Calu3 (cell line): ENCODE measurements at regions not wholly inside any gene's neighbourhood (a gene's known extent, or its start where the extent isn't known, plus 50 kb on each side); places are given as distances from the start of the nearest gene placed in this dataset.
A peak's percentile ranks its signal among the peaks of the same experiment; 100 is the strongest.

Experiments
- BruUV-seq: library from RNA; stranded (reverse); fragments of 400-500 nt; replicated peaks from 2 replicates; lab custom pipeline; 2021; lab: Mats Ljungman, UMichigan
- CTCF ChIA-PET: fragments of 300-600 bp; sonication (Branson Sonifier 250); formaldehyde crosslinking; loops from one replicate; lab custom pipeline; 2022; ENCODE audit warnings: antibody characterized with exemption; lab: Charles Lee
- DNase-seq: peaks from one replicate; pipeline ENCODE4 v3.0.0; 2022
- H3K27ac Mint-ChIP-seq: one replicate; pipeline ENCODE4 v1.8.0; 2022; ENCODE audit warnings: mixed read lengths; ENCODE audit not compliant: unreplicated experiment
- H3K27me3 Mint-ChIP-seq: one replicate; pipeline ENCODE4 v1.8.0; 2022; ENCODE audit warnings: mixed read lengths; ENCODE audit not compliant: unreplicated experiment
- H3K36me3 Mint-ChIP-seq: one replicate; pipeline ENCODE4 v1.8.0; 2022; ENCODE audit warnings: mild to moderate bottlenecking, moderate library complexity, mixed read lengths; ENCODE audit not compliant: insufficient read depth, unreplicated experiment
- H3K4me1 Mint-ChIP-seq: one replicate; pipeline ENCODE4 v1.8.0; 2022; ENCODE audit warnings: mild to moderate bottlenecking, low read depth, mixed read lengths; ENCODE audit not compliant: unreplicated experiment
- H3K4me3 Mint-ChIP-seq: one replicate; pipeline ENCODE4 v1.8.0; 2022; ENCODE audit warnings: mild to moderate bottlenecking, low read depth, moderate library complexity, mixed read lengths; ENCODE audit not compliant: unreplicated experiment
- H3K9me3 Mint-ChIP-seq: one replicate; pipeline ENCODE4 v1.8.0; 2022; ENCODE audit warnings: low read depth, mixed read lengths; ENCODE audit not compliant: unreplicated experiment
- intact Hi-C: fragments of 100-400 bp; cut with micrococcal nuclease; formaldehyde crosslinking; loops from one replicate; pipeline ENCODE4 v1.10.0; 2022; ENCODE audit not compliant: unreplicated experiment
- TF ChIP-seq, protein P1 (sequence below): fragments of 200-600 bp; IDR thresholded peaks from one replicate; pipeline ENCODE4 v1.8.0; 2022; ENCODE audit warnings: antibody characterized with exemption; ENCODE audit not compliant: unreplicated experiment

DNA sequence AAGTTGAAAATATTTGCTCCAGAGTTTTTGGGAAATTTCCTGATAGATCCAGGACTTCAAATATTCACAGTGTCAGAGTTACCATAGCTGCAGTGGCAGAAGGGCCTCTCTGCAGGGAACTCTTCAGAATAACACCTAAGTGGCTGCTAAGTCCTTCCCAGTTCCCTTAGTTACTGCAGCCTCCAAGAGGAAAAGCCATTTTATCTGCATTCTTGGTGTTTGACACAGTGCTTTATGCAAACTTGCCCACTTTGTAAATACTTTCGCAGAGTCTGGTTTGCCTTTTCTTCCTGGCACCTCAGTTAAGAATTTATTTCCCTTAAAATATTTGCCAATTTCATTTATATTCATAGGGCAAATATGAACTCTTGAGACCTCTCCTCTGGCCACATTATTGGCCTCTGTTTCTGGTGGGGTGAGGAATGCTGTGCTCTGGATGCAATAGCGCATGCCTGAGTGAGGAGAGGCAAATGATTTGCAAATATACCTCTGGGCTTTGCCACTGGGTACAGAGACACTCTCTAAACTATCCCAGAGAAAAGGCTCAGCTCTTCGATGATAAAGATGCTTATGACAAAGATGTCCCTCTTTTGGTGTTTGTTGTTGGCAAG, 566.3 kb upstream of the NR3C2 start:
- Mint-ChIP-seq H3K27ac (no peak overlapping the region), H3K4me3 (no peak overlapping the region), H3K9me3 (no peaks in the 10 kb centered on the region), H3K4me1 (no peaks in the 10 kb centered on the region), H3K36me3 (no peaks in the 10 kb centered on the region), H3K27me3 (no peaks in the 10 kb centered on the region)
- CTCF ChIA-PET = no interaction called here
- peak; percentile 29 for DNase-seq
- intact Hi-C loops = no loop called here
- BruUV-seq = no TSS peak
- TF ChIP-seq, protein P1, sequence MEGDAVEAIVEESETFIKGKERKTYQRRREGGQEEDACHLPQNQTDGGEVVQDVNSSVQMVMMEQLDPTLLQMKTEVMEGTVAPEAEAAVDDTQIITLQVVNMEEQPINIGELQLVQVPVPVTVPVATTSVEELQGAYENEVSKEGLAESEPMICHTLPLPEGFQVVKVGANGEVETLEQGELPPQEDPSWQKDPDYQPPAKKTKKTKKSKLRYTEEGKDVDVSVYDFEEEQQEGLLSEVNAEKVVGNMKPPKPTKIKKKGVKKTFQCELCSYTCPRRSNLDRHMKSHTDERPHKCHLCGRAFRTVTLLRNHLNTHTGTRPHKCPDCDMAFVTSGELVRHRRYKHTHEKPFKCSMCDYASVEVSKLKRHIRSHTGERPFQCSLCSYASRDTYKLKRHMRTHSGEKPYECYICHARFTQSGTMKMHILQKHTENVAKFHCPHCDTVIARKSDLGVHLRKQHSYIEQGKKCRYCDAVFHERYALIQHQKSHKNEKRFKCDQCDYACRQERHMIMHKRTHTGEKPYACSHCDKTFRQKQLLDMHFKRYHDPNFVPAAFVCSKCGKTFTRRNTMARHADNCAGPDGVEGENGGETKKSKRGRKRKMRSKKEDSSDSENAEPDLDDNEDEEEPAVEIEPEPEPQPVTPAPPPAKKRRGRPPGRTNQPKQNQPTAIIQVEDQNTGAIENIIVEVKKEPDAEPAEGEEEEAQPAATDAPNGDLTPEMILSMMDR = no peak

DNA sequence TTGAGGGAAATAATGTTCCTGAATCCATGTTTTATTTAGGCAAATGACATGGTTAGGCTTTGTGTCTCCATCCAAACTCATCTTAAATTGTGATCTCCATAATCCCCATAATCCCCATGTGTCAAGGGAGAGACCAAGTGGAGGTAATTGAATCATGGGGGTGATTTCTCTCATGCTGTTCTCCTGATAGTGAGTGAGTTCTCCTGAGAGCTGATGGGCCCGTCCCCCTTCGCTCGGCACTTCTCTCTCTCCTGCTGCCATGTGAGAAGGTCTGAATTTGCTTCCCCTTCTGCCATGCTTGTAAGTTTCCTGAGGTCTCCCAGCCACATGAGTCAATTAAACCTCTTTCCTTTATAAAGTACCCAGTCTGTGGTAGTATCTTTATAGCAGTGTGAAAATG, 563.0 kb upstream of the NR3C2 start:
- BruUV-seq = no TSS peak
- TF ChIP-seq, protein P1 = no peak
- DNase-seq = no peak
- Mint-ChIP-seq H3K9me3 (no peaks in the 10 kb centered on the region), H3K4me3 (no peak overlapping the region), H3K27ac (no peak overlapping the region), H3K4me1 (no peaks in the 10 kb centered on the region), H3K36me3 (no peaks in the 10 kb centered on the region), H3K27me3 (no peaks in the 10 kb centered on the region)
- CTCF ChIA-PET = no interaction called here
- intact Hi-C loops = no loop called here

DNA sequence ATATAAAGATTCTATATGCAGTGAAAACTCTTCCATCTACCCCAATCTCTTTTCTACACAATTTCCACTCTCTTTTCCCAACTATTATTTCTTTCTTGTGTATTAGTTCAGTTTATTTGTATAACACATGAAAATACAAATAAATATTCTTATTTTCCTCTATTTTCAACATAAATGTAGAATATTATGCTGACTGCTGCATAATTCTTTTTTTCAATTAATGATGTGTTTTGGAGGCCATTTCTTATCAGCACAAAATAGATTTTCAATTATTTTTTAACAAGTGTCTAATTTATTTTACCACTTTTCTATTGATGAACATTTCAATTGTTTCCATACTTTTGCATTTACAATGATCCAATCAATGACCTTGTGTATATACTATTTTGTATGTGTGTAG, 557.7 kb upstream of the NR3C2 start:
- BruUV-seq = no TSS peak
- TF ChIP-seq, protein P1 = no peak
- CTCF ChIA-PET = no interaction called here
- Mint-ChIP-seq H3K27me3 (no peaks in the 10 kb centered on the region), H3K36me3 (no peaks in the 10 kb centered on the region), H3K9me3 (no peaks in the 10 kb centered on the region), H3K4me1 (no peaks in the 10 kb centered on the region), H3K4me3 (no peak overlapping the region), H3K27ac (no peak overlapping the region)
- no peak for DNase-seq
- intact Hi-C loops = no loop called here

DNA sequence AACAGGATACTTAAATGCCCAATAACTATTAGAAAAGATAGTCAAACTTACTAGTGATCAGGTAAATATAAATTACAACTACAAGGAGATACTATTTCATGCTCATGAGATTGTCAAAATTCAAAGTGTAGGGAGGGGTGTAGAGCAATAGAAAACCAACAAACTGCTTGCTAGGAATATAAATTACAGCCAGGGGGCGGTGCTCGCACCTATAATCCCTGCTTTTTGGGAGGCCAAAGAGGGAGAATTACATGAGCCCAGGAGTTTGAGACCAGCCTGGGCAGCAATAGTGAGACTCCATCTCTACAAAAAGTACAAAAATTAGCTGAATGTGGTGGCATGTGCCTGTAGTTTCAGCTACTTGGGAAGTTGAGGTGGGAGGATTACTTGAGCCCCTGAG, 556.5 kb upstream of the NR3C2 start:
- BruUV-seq = no TSS peak
- H3K9me3 Mint-ChIP-seq = no peaks in the 10 kb centered on the region
- TF ChIP-seq, protein P1 = no peak
- no peaks in the 10 kb centered on the region for H3K27me3 Mint-ChIP-seq
- no peak overlapping the region for H3K27ac Mint-ChIP-seq
- no peak overlapping the region for H3K4me3 Mint-ChIP-seq
- H3K4me1 Mint-ChIP-seq = no peaks in the 10 kb centered on the region
- intact Hi-C loops = no loop called here
- CTCF ChIA-PET = no interaction called here
- peak; percentile 9 for DNase-seq
- H3K36me3 Mint-ChIP-seq = no peaks in the 10 kb centered on the region
